Prostate gland (tissue), 2 donors: ENCODE measurements at regions not wholly inside any gene's neighbourhood (a gene's known extent, or its start where the extent isn't known, plus 50 kb on each side); places are given as distances from the start of the nearest gene placed in this dataset.

ENCODE experiments used
- DNase-seq: peaks from one replicate; pipeline ENCODE4 v3.0.0-alpha.2; 2019; ENCODE audit warnings: low spot score
- H3K27ac ChIP-seq, 2 donors: fragments of 200-600 bp; sonication (generic); 2 replicates each; pipeline ENCODE4 v1.5.1; 2017 to 2019
- H3K27me3 ChIP-seq: fragments of 200-600 bp; sonication (generic); replicated peaks from 2 replicates; pipeline ENCODE4 v1.5.1; 2019; ENCODE audit not compliant: insufficient read depth
- H3K36me3 ChIP-seq, 2 donors: fragments of 200-600 bp; sonication (generic); 1 replicate in 1 of 2; 2 replicates in 1 of 2; pipeline versions ENCODE4 v1.5.1 to v1.8.1; 2017 to 2019
- H3K4me1 ChIP-seq: fragments of 200-600 bp; sonication (generic); replicated peaks from 2 replicates; pipeline ENCODE4 v1.5.1; 2019
- H3K4me3 ChIP-seq, 2 donors: fragments of 200-600 bp; sonication (generic); 2 replicates each; pipeline ENCODE4 v1.5.1; 2017 to 2019
- H3K9me3 ChIP-seq: fragments of 200-600 bp; sonication (generic); 2 replicates; pipeline ENCODE4 v1.5.1; 2017
- CTCF ChIP-seq, 4 experiments: fragments of 200-600 bp in 2 of 4; fragments of 450-650 bp in 2 of 4; sonication (generic) in 2 of 4; IDR thresholded peaks; 1 replicate in 3 of 4; 2 replicates in 1 of 4; pipeline ENCODE4 v1.5.1; 2016 to 2019; ENCODE audit warnings: antibody characterized with exemption in 4 of 4, mild to moderate bottlenecking in 2 of 4, moderate library complexity in 2 of 4
- POLR2A ChIP-seq: fragments of 450-650 bp; IDR thresholded peaks from one replicate; pipeline ENCODE4 v1.6.1; 2016; ENCODE audit warnings: antibody characterized with exemption, mild to moderate bottlenecking
- POLR2AphosphoS5 ChIP-seq: sonication (generic); formaldehyde crosslinking; IDR thresholded peaks from one replicate; pipeline ENCODE4 v1.6.1; 2017; ENCODE audit warnings: antibody characterized with exemption
- WGBS: methylation state at CpG from one replicate; pipeline ENCODE4 v1.1.5; 2018; 5-methylcytosine and 5-hydroxymethylcytosine counted together
- intact Hi-C: fragments of 100-400 bp; cut with DNase I; formaldehyde crosslinking; loops from one replicate; pipeline ENCODE4 v1.14.2; 2022

- H3K9me3 ChIP-seq = no peaks in the 10 kb centered on the region
- DNase-seq = no peak
- 95% methylated on average over 2 of the region's 2 CpGs for WGBS
- H3K27me3 ChIP-seq = no peaks in the 10 kb centered on the region
- no peak overlapping the region for H3K27ac ChIP-seq
- no peak for TF ChIP-seq POLR2A
- TF ChIP-seq POLR2AphosphoS5 = no peak
- no peak for TF ChIP-seq CTCF (IDR thresholded peaks at IDR 0.05)
- no peak overlapping the region for H3K4me3 ChIP-seq
- intact Hi-C loops = no loop called here
- H3K4me1 ChIP-seq = no peaks in the 10 kb centered on the region
- H3K36me3 ChIP-seq = peaks cover 0 to 4% of the 10 kb centered on the region in 2 donors
Measured at GRCh38 chr20:3306068-3306467, 67.1 kb upstream of the SLC4A11 start.

GRCh38 chr20:3304456-3304855 is 65.5 kb upstream of the SLC4A11 start:
- intact Hi-C loops = no loop called here
- TF ChIP-seq POLR2AphosphoS5 (no peak), POLR2A (no peak), CTCF (IDR thresholded peaks at IDR 0.05) (no peak)
- no peak overlapping the region for H3K4me3 ChIP-seq
- peaks cover 2 to 4% of the 10 kb centered on the region in 2 donors for H3K36me3 ChIP-seq
- DNase-seq = no peak
- no peaks in the 10 kb centered on the region for H3K27me3 ChIP-seq
- no peaks in the 10 kb centered on the region for H3K4me1 ChIP-seq
- H3K27ac ChIP-seq = no peak overlapping the region
- no peaks in the 10 kb centered on the region for H3K9me3 ChIP-seq
- 91% methylated on average over 4 of the region's 4 CpGs for WGBS

GRCh38 chr20:3297079-3297378 is 58.0 kb upstream of the SLC4A11 start:
- 71% methylated on average over 3 of the region's 3 CpGs for WGBS
- intact Hi-C loops = no loop called here
- TF ChIP-seq POLR2AphosphoS5 = no peak
- no peak for TF ChIP-seq POLR2A
- no peak for TF ChIP-seq CTCF (IDR thresholded peaks at IDR 0.05)
- Histone ChIP-seq H3K36me3 (peaks cover 0 to 2% of the 10 kb centered on the region in 2 donors), H3K4me1 (no peaks in the 10 kb centered on the region), H3K27ac (no peak overlapping the region), H3K9me3 (no peaks in the 10 kb centered on the region), H3K4me3 (no peak overlapping the region), H3K27me3 (no peaks in the 10 kb centered on the region)
- DNase-seq = no peak

- no peak overlapping the region for H3K27ac ChIP-seq
- TF ChIP-seq CTCF (IDR thresholded peaks at IDR 0.05) (no peak), POLR2AphosphoS5 (no peak), POLR2A (no peak)
- no peaks in the 10 kb centered on the region for H3K9me3 ChIP-seq
- DNase-seq = no peak
- H3K4me1 ChIP-seq = no peaks in the 10 kb centered on the region
- no peaks in the 10 kb centered on the region for H3K27me3 ChIP-seq
- intact Hi-C loops = no loop called here
- WGBS = 92% methylated on average over 12 of the region's 12 CpGs
- peaks cover 0 to 2% of the 10 kb centered on the region in 2 donors for H3K36me3 ChIP-seq
- no peak overlapping the region for H3K4me3 ChIP-seq
Measured at GRCh38 chr20:3296261-3297078, 57.5 kb upstream of the SLC4A11 start.
